ENCODE measurements at regions not wholly inside any gene's neighbourhood (a gene's known extent, or its start where the extent isn't known, plus 50 kb on each side); places are given as distances from the start of the nearest gene placed in this dataset.

DNA sequence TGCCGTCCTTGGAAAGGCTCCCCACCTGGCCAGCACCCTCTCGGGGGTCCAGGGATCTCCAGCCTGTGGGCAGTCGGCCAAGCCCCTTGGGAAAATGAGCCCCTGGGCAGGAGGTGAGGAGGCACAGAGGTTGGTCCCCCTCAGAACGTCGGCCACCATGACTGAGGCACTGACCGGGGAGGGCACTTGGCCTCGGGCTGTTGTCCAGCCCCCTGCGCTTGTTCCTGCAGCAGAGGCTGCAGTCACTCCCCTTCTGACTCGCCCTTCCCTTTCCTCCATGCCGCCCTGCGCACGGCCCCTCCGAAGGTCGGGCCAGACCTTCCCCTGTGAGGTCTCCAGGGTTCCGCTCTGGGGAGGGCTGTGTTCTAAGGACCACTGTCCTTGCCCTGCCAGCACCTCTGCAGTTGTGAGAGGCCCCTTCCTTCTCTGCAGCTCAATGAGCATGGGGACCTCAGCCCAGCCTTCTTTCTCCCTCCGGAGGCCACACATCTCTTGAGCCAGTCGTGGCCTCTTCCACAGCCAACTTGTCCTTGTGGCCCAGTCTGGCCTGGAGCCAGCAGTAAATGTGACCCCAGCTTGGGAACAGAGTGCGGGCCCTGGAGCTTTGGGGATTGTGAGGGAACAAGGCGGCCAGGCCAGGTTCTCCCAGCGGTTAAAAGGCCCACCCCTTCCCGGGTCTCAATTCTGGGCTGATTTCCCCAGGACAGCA lies 195.5 kb downstream of the DLL1 start:
- in situ Hi-C loops (cut with HindIII; ENCODE audit: low sequenced_read_pairs): no loop called here
- TF ChIP-seq CTCF (IDR thresholded peaks at IDR 0.05; ENCODE audit: low read depth, low read length, missing control alignments): no peak
- H3K4me3 ChIP-seq (ENCODE audit: low read depth, low read length): no peak overlapping the region
- no peak for DNase-seq (ENCODE audit: low read depth)

- no peak overlapping the region for H3K4me3 ChIP-seq (ENCODE audit: low read depth, low read length)
- in situ Hi-C loops (cut with HindIII; ENCODE audit: low sequenced_read_pairs): no loop called here
- DNase-seq (ENCODE audit: low read depth): no peak
- TF ChIP-seq CTCF (IDR thresholded peaks at IDR 0.05; ENCODE audit: low read depth, low read length, missing control alignments): no peak
Measured at GRCh38 chr6:170094686-170095272, 196.1 kb downstream of the DLL1 start.

DNA sequence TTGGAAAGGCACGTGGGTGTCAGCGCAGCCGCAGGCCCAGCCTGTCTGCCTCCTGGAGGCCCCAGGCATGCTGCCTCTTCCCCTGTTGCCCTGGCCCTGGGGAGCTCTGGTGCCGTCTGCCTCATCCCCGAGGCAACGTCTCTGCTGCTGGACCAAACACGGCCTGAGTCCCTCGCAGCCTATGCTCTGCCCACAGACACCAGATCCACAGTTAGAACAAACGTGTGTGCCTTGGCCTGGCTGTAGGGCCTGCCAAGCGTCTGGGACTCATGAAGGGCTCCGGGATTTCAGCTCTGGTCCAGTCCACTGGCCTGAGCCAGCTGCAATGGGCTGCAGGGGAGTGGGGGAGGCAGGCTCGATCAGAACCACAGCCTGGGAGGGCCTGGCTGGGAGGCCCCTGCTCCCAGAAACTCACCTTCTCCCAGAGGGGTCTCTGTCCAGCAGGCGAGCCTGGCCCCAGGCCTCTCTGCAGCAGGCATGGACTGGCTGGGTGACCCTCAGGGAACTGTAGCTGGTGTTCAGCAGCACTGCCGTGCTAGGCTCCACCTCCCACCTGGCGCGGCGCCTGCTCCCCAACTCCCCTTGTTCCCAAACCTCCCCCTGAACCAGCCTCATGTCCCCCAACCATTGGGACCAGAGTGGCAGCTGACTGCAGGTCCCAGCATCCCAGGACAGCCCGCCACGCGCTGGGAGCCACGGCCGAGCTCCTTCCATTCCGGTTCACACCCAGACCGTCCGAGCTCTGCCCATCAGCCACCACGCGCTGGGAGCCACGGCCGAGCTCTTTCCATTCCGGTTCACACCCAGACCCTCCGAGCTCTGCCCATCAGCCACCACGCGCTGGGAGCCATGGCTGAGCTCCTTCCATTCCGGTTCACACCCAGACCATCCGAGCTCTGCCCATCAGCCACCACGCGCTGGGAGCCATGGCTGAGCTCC lies 197.0 kb downstream of the DLL1 start:
- DNase-seq (ENCODE audit: low read depth): no peak
- in situ Hi-C loops (cut with HindIII; ENCODE audit: low sequenced_read_pairs): no loop called here
- no peak for TF ChIP-seq CTCF (IDR thresholded peaks at IDR 0.05; ENCODE audit: low read depth, low read length, missing control alignments)
- H3K4me3 ChIP-seq (ENCODE audit: low read depth, low read length): no peak overlapping the region

- no peak overlapping the region for H3K4me3 ChIP-seq (ENCODE audit: low read depth, low read length)
- DNase-seq (ENCODE audit: low read depth): no peak
- in situ Hi-C loops (cut with HindIII; ENCODE audit: low sequenced_read_pairs): no loop called here
- TF ChIP-seq CTCF (IDR thresholded peaks at IDR 0.05; ENCODE audit: low read depth, low read length, missing control alignments): no peak
Measured at GRCh38 chr6:170093276-170093657, 197.6 kb downstream of the DLL1 start.

- no peak for TF ChIP-seq CTCF (IDR thresholded peaks at IDR 0.05; ENCODE audit: low read depth, low read length, missing control alignments)
- no peak overlapping the region for H3K4me3 ChIP-seq (ENCODE audit: low read depth, low read length)
- in situ Hi-C loops (cut with HindIII; ENCODE audit: low sequenced_read_pairs): no loop called here
- no peak for DNase-seq (ENCODE audit: low read depth)
Measured at GRCh38 chr6:170092826-170093225, 198.1 kb downstream of the DLL1 start.

All from astrocyte of the cerebellum (primary cell).